Right lobe of liver (tissue), 4 donors: ENCODE measurements at regions not wholly inside any gene's neighbourhood (a gene's known extent, or its start where the extent isn't known, plus 50 kb on each side); places are given as distances from the start of the nearest gene placed in this dataset.

Experiments
- CTCF ChIP-seq, 4 donors: fragments of 200-600 bp in 3 of 4; fragments of 450-650 bp in 1 of 4; IDR thresholded peaks; one replicate each; pipeline versions ENCODE4 v1.5.1 to v1.8.0; 2016 to 2022; ENCODE audit warnings: antibody characterized with exemption in 4 of 4, mild to moderate bottlenecking in 2 of 4
- POLR2A ChIP-seq: fragments of 450-650 bp; IDR thresholded peaks from one replicate; pipeline ENCODE4 v1.6.1; 2017; ENCODE audit warnings: antibody characterized with exemption, mild to moderate bottlenecking
- donor health status: DM: no; HTN: no; CAD: no.
- donor health status: DM: no; HTN: no; CAD: no.
- donor health status: DM: no; HTN: yes; CAD: no.

- TF ChIP-seq POLR2A: no peak
- TF ChIP-seq CTCF (IDR thresholded peaks at IDR 0.05): no peak
These were observed 143.8 kb upstream of the ADCY1 start for GRCh38 chr7:45430397-45430796.
